ENCODE measurements at regions not wholly inside any gene's neighbourhood (a gene's known extent, or its start where the extent isn't known, plus 50 kb on each side); places are given as distances from the start of the nearest gene placed in this dataset.

DNA sequence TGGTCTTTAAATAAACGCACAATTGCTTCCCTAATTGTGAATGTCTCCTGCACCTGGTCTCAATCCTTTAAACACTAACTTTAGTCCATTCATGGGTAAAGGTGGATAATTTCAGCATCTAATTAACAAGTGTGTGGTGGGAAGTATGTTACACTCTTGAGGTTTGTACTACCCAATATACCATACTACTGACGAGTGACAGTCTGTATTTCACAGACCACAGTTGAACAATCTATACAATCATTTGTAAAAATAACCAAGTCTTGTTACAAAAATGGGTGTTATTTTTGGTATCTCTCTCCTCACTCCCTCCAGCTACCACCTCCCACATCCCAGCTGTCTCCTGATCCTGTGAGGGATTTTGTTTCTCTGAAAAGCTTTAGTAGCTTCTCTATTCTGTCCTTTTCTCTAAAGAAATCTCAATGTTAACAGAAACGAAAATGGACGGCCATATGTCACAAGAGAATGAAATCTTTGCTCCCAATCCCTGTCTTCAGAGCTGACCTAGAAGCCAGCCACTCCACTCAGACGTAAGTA, 62.3 kb upstream of the ZNF366 start:
- H3K4me2 ChIP-seq (ENCODE audit: low read length, poor library complexity, severe bottlenecking): no peak overlapping the region

DNA sequence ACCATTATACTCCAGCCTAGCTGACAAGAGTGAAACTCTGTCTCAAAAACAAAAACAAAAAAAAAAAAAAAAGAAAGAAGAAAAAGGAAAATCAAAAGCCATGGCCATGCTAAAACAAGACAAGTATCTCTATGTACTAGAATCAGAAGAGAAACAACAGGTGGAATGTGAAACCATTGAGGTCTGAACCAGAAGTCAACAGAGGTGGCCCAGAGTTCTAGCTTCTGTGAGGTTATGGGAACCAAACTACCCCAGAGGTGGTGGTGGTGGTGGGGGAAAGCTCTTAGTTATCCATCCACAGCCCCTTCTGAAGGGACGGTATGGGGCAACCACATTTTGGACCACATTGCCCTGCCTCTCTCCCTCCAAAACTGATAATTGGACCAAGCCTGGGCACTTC, 59.5 kb upstream of the ZNF366 start:
- H2BK120ac ChIP-seq (ENCODE audit: low read depth, low read length): no peak overlapping the region
- no peak overlapping the region for H3K23ac ChIP-seq (ENCODE audit: low read length in 2 of 2)
- no peak overlapping the region for H3K4me2 ChIP-seq (ENCODE audit: low read length, poor library complexity, severe bottlenecking)
- H2BK12ac ChIP-seq (ENCODE audit: low read length in 2 of 2): no peak overlapping the region
- H3K14ac ChIP-seq (ENCODE audit: low read length in 2 of 2): no peak overlapping the region
- no peaks in the 10 kb centered on the region for H3K9me3 ChIP-seq (ENCODE audit: control insufficient read depth, low read length)
- H3K36me3 ChIP-seq (ENCODE audit: control insufficient read depth in 1 of 2, insufficient read depth in 2 of 2, low read depth in 1 of 2, low read length in 2 of 2): no peaks in the 10 kb centered on the region
- H4K91ac ChIP-seq (ENCODE audit: low read length): no peak overlapping the region
- no peak overlapping the region for H2BK5ac ChIP-seq (ENCODE audit: low read depth, low read length, poor library complexity, severe bottlenecking)
- no peaks in the 10 kb centered on the region for H3K27me3 ChIP-seq (ENCODE audit: control insufficient read depth in 1 of 2, insufficient read depth in 1 of 2, low read length in 2 of 2)
- no peak overlapping the region for H2AK5ac ChIP-seq (ENCODE audit: low read length, severe bottlenecking)
- H2AFZ ChIP-seq (ENCODE audit: low read depth, low read length): no peak overlapping the region
- no peak overlapping the region for H2BK15ac ChIP-seq (ENCODE audit: low read depth, poor library complexity, severe bottlenecking)
- H3K9ac ChIP-seq (ENCODE audit: low read length): no peak overlapping the region
- H3K27ac ChIP-seq (ENCODE audit: low read length, poor library complexity, severe bottlenecking): no peak overlapping the region
- no peaks in the 10 kb centered on the region for H3K79me1 ChIP-seq (replicated peaks; ENCODE audit: low read length, poor library complexity, severe bottlenecking)
- no peaks in the 10 kb centered on the region for H3K4me1 ChIP-seq (ENCODE audit: control insufficient read depth, insufficient read depth, low read depth, low read length)
- 92% methylated on average over 1 of the region's 1 CpG for WGBS
- no peak overlapping the region for H3K18ac ChIP-seq (ENCODE audit: low read depth in 1 of 2, low read length in 2 of 2)
- H3K4ac ChIP-seq (ENCODE audit: low read depth in 1 of 2, low read length in 2 of 2): no peak overlapping the region
- H4K8ac ChIP-seq (ENCODE audit: low read length): no peak overlapping the region
- no peak overlapping the region for H3K4me3 ChIP-seq (ENCODE audit: insufficient read depth in 1 of 2, low read depth in 1 of 2, low read length in 2 of 2)
- no peak for DNase-seq

More for the DNA sequence above, 62.3 kb upstream of the ZNF366 start:
- Histone ChIP-seq H4K91ac (ENCODE audit: low read length) (no peak overlapping the region), H3K27me3 (ENCODE audit: control insufficient read depth in 1 of 2, insufficient read depth in 1 of 2, low read length in 2 of 2) (no peaks in the 10 kb centered on the region), H3K9me3 (ENCODE audit: control insufficient read depth, low read length) (no peaks in the 10 kb centered on the region), H2BK120ac (ENCODE audit: low read depth, low read length) (no peak overlapping the region), H3K23ac (ENCODE audit: low read length in 2 of 2) (no peak overlapping the region), H2AK5ac (ENCODE audit: low read length, severe bottlenecking) (no peak overlapping the region), H3K27ac (ENCODE audit: low read length, poor library complexity, severe bottlenecking) (no peak overlapping the region), H3K14ac (ENCODE audit: low read length in 2 of 2) (no peak overlapping the region), H3K9ac (ENCODE audit: low read length) (no peak overlapping the region), H3K4me3 (ENCODE audit: insufficient read depth in 1 of 2, low read depth in 1 of 2, low read length in 2 of 2) (no peak overlapping the region), H4K8ac (ENCODE audit: low read length) (no peak overlapping the region), H2BK5ac (ENCODE audit: low read depth, low read length, poor library complexity, severe bottlenecking) (no peak overlapping the region), H2AFZ (ENCODE audit: low read depth, low read length) (no peak overlapping the region), H3K18ac (ENCODE audit: low read depth in 1 of 2, low read length in 2 of 2) (no peak overlapping the region), H3K79me1 (replicated peaks; ENCODE audit: low read length, poor library complexity, severe bottlenecking) (no peaks in the 10 kb centered on the region), H3K4ac (ENCODE audit: low read depth in 1 of 2, low read length in 2 of 2) (no peak overlapping the region), H2BK12ac (ENCODE audit: low read length in 2 of 2) (no peak overlapping the region), H2BK15ac (ENCODE audit: low read depth, poor library complexity, severe bottlenecking) (no peak overlapping the region), H3K4me1 (ENCODE audit: control insufficient read depth, insufficient read depth, low read depth, low read length) (no peaks in the 10 kb centered on the region), H3K36me3 (ENCODE audit: control insufficient read depth in 1 of 2, insufficient read depth in 2 of 2, low read depth in 1 of 2, low read length in 2 of 2) (no peaks in the 10 kb centered on the region)
- DNase-seq: no peak
- 83% methylated on average over 2 of the region's 5 CpGs for WGBS

DNA sequence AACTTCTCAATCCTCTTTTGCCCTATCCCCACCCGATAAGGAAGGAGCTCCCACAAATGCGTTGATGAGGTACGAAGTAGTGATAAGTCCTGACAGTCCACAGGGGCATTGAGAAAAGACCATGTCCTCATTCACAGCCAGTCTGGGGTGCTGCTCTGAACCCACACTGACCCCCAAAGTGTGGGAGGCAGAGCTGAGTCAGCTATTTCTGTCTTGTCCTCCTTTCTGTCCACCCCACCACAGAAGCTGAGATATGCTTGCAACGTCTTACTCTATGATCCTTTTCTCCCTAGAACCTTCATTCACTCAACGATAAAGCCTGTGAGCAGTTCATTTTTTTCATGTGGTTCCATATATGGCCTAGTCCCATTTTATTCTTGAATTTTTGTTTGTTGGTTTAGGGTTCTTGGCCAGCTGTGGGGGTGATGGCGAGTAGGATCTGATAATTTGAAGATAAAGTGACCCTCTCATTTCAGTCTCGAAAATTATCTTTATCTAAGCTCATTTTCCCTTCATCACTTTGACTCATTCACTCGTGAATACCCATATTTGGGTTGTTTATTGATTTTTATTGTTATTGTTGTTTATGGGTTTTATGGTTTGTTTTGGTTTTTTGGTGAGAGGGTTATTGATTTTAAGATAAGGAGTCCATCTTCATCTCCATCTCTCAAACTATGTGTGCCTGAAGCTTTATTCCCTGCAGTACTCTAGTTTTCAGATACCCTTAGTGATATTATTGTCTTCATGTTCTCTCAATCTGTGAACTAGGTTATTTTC, 58.5 kb upstream of the ZNF366 start:
- no peak overlapping the region for H3K18ac ChIP-seq (ENCODE audit: low read depth in 1 of 2, low read length in 2 of 2)
- peak overlapping the region in 1 of 2 experiments; percentile 59 for H3K14ac ChIP-seq (ENCODE audit: low read length in 2 of 2)
- H3K4me3 ChIP-seq (ENCODE audit: insufficient read depth in 1 of 2, low read depth in 1 of 2, low read length in 2 of 2): no peak overlapping the region
- no peaks in the 10 kb centered on the region for H3K79me1 ChIP-seq (replicated peaks; ENCODE audit: low read length, poor library complexity, severe bottlenecking)
- no peak overlapping the region for H3K27ac ChIP-seq (ENCODE audit: low read length, poor library complexity, severe bottlenecking)
- H4K91ac ChIP-seq (ENCODE audit: low read length): no peak overlapping the region
- H2BK5ac ChIP-seq (ENCODE audit: low read depth, low read length, poor library complexity, severe bottlenecking): no peak overlapping the region
- no peak for DNase-seq
- H4K8ac ChIP-seq (ENCODE audit: low read length): no peak overlapping the region
- no peak overlapping the region for H2BK15ac ChIP-seq (ENCODE audit: low read depth, poor library complexity, severe bottlenecking)
- H3K4ac ChIP-seq (ENCODE audit: low read depth in 1 of 2, low read length in 2 of 2): no peak overlapping the region
- no peak overlapping the region for H2AK5ac ChIP-seq (ENCODE audit: low read length, severe bottlenecking)
- no peak overlapping the region for H3K9ac ChIP-seq (ENCODE audit: low read length)
- no peaks in the 10 kb centered on the region for H3K36me3 ChIP-seq (ENCODE audit: control insufficient read depth in 1 of 2, insufficient read depth in 2 of 2, low read depth in 1 of 2, low read length in 2 of 2)
- H3K4me2 ChIP-seq (ENCODE audit: low read length, poor library complexity, severe bottlenecking): no peak overlapping the region
- H3K23ac ChIP-seq (ENCODE audit: low read length in 2 of 2): no peak overlapping the region
- WGBS: 98% methylated on average over 4 of the region's 8 CpGs
- no peak overlapping the region for H2AFZ ChIP-seq (ENCODE audit: low read depth, low read length)
- H2BK12ac ChIP-seq (ENCODE audit: low read length in 2 of 2): no peak overlapping the region
- no peak overlapping the region for H2BK120ac ChIP-seq (ENCODE audit: low read depth, low read length)
- no peaks in the 10 kb centered on the region for H3K9me3 ChIP-seq (ENCODE audit: control insufficient read depth, low read length)
- no peaks in the 10 kb centered on the region for H3K27me3 ChIP-seq (ENCODE audit: control insufficient read depth in 1 of 2, insufficient read depth in 1 of 2, low read length in 2 of 2)
- H3K4me1 ChIP-seq (ENCODE audit: control insufficient read depth, insufficient read depth, low read depth, low read length): no peaks in the 10 kb centered on the region

DNA sequence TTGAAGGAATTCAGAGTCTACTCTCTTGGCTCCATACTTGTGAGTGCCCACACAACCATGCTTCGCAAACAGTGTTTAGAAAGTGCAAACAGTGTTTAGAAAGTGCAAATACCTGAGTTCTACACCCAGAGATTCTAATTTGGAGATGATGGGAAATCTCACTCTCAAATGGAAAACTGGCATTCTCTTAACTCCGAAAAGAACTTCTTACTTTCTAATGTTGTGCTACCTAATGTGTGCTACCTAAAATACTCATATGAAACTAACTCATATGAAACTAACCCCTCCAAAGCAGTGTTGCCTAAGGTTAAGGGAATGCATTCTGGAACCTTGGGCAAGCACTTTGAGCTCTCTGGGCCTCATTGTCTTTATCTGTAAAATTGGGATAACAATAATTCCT, 55.5 kb upstream of the ZNF366 start:
- H3K4me2 ChIP-seq (ENCODE audit: low read length, poor library complexity, severe bottlenecking): no peak overlapping the region
- no peak overlapping the region for H3K9ac ChIP-seq (ENCODE audit: low read length)
- no peaks in the 10 kb centered on the region for H3K4me1 ChIP-seq (ENCODE audit: control insufficient read depth, insufficient read depth, low read depth, low read length)
- no peak overlapping the region for H3K23ac ChIP-seq (ENCODE audit: low read length in 2 of 2)
- no peak overlapping the region for H2BK12ac ChIP-seq (ENCODE audit: low read length in 2 of 2)
- H2BK120ac ChIP-seq (ENCODE audit: low read depth, low read length): no peak overlapping the region
- H4K8ac ChIP-seq (ENCODE audit: low read length): no peak overlapping the region
- no peak overlapping the region for H3K4ac ChIP-seq (ENCODE audit: low read depth in 1 of 2, low read length in 2 of 2)
- H3K18ac ChIP-seq (ENCODE audit: low read depth in 1 of 2, low read length in 2 of 2): no peak overlapping the region
- H3K79me1 ChIP-seq (replicated peaks; ENCODE audit: low read length, poor library complexity, severe bottlenecking): no peaks in the 10 kb centered on the region
- WGBS: 100% methylated on average over 1 of the region's 2 CpGs
- H3K14ac ChIP-seq (ENCODE audit: low read length in 2 of 2): no peak overlapping the region
- H2AK5ac ChIP-seq (ENCODE audit: low read length, severe bottlenecking): no peak overlapping the region
- no peak for DNase-seq
- no peaks in the 10 kb centered on the region for H3K36me3 ChIP-seq (ENCODE audit: control insufficient read depth in 1 of 2, insufficient read depth in 2 of 2, low read depth in 1 of 2, low read length in 2 of 2)
- H3K4me3 ChIP-seq (ENCODE audit: insufficient read depth in 1 of 2, low read depth in 1 of 2, low read length in 2 of 2): no peak overlapping the region
- H3K9me3 ChIP-seq (ENCODE audit: control insufficient read depth, low read length): no peaks in the 10 kb centered on the region
- H2AFZ ChIP-seq (ENCODE audit: low read depth, low read length): no peak overlapping the region
- H2BK15ac ChIP-seq (ENCODE audit: low read depth, poor library complexity, severe bottlenecking): no peak overlapping the region
- H3K27ac ChIP-seq (ENCODE audit: low read length, poor library complexity, severe bottlenecking): no peak overlapping the region
- H2BK5ac ChIP-seq (ENCODE audit: low read depth, low read length, poor library complexity, severe bottlenecking): no peak overlapping the region
- no peak overlapping the region for H4K91ac ChIP-seq (ENCODE audit: low read length)
- no peaks in the 10 kb centered on the region for H3K27me3 ChIP-seq (ENCODE audit: control insufficient read depth in 1 of 2, insufficient read depth in 1 of 2, low read length in 2 of 2)

Data from mesenchymal stem cell (in vitro differentiated cells and primary cell).